ENCODE measurements at regions not wholly inside any gene's neighbourhood (a gene's known extent, or its start where the extent isn't known, plus 50 kb on each side); places are given as distances from the start of the nearest gene placed in this dataset.
"Not testable (repeated sequence)": the region's sequence is repeated elsewhere in the genome, so short reads cannot be mapped to it uniquely, and the experiment has no call there.

DNA sequence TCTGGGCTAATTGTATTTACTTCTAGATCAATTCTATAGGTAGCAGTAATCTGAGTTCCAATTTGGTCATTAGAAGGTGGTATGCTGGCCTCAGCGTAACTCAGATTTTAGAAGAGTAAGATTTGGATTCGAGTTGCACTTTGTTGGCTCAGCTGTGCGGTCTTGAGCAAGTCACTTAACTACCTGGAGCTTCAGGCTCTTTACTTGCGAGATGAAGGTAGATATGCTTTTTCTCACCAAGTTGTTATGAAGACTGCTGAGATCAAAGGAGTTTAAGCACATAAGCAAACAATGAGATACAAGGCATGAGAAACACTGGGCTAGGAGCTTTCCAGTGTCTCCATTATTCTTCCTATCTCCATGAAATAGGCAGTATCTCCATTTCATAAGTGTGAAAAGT is 133.8 kb upstream of the RANBP3L start:
- no peak for DNase-seq

DNA sequence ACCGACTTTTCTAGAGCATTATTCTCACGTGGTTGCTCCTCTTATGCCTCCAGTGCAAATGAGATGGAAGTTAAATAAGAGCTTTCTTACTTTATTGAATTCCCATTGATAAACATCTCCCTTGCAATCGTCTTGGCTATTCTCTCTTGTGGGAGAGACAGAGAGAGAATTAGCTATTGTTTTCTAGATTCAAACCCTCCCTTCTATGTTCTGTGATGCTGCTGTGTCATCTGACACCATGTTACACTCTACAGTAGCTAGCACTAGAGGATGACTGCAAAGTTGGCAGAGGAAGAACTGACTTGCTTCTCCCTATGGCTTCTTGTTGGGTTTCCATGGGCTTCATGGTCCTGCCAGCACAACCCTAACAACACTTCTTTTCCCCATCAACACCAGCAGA is 134.6 kb upstream of the RANBP3L start:
- DNase-seq = no peak

DNA sequence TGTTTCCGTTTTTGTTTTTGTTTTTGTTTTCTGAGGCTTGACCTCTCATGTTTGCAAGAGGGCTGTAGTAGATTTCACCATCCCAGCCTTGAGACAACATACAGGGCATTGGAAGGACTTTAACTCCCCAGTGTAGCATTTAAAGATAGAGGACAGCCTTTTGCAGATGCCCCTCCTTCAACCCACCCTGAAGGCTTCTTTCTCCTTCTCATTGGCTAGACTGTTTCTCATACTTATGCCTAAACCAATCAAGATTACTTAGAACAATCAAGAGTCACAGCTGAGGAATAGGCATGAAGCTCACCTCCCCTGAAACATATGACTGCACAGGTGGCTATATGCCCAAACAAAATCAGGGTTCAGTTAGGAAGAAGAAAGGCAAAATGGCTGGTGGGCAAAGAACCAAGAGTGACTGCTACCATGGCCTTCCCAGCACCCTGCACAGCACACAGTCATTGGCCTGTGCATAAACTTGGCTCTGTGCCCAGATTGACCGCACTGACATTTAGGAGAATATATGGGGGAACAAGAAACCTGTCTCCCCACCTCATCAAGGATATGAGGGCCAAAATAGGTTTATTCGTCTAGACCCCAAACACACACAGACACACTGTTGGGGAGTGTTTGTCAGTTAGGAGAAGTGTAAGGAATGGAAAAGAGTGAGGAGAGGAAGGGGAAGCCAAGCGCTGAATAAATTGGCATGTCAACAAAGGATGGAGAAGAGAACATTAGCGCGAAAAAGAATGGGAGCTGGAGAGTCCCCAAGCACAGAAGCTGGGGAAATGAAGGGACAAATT is 137.3 kb upstream of the RANBP3L start:
- no peak for DNase-seq

DNA sequence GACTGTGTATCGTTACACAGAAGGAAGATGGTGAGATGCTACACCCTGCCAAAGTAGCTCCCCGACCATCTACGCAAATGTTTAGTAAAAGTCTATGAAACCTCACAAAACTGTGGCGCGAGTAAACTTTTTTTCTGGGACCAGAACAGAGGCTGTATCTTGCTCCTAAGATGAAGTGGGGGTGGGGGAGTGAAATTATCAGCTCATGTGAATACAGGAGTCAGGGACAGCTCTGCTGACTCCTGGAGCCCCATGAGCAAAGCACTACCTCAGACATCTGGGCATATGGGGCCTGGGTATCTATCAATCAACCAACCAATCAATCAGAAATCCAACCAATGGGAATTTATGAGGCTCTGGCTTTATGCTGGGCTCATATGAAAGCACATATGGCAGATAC is 138.6 kb upstream of the RANBP3L start:
- DNase-seq = no peak

DNA sequence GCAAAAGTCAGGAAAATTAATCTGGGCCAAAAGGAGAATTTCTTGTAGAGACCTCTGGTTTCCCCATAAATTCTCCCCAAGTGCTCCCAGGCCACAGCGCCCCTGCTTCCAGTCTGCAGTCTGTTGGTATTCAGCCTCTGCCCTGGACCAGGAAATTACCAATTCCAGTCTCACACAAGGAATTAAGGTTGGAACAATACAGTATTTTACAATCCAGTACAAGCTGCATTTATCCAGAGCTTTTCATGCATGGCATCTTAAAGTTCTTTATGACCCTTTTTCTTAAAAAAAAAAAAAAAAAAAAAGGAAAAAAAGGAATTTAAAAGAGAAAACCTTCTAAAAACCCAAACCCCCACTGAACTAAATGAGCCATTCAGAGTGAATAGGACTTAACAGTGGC is 139.6 kb upstream of the RANBP3L start:
- no peak for DNase-seq

DNA sequence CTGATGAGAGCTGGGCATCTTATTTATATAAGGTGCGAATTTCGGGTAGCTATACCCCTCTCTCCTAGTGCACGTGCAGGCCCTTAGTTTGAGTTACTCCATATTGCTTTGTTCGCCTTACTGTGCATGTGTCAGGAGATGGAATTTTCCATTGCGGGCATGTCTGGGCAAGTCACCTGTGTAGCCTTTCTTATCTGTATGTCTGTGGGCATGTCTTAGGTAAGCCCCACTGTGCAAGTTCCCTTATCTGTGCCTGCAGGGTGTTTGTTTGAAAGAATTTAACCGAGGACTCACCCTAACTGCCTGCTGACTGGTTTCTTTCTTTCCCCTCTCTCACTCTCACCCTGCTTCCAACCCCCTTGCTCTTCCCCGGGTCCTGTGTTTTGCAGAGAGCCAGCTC is 140.7 kb upstream of the RANBP3L start:
- no peak for DNase-seq

DNA sequence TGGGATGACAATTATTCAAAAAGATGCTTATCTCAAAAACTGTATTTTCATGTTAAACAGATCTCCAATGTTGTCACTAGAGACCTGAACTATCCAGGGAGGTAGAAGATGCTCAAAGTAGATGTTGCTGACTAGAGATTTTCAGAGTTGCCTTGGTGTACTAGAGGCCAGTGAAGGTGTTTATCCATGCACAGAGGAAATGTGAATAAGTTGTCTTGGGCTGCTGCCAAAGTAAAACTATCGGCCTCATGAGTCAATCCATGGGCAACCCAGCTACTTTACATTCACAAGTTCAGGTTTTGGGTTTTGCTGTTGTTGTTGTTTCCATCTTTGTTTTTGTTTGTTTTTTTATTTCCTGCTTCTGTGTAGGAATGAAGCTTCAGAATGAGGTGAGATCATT is 141.1 kb upstream of the RANBP3L start:
- no peak for DNase-seq

DNA sequence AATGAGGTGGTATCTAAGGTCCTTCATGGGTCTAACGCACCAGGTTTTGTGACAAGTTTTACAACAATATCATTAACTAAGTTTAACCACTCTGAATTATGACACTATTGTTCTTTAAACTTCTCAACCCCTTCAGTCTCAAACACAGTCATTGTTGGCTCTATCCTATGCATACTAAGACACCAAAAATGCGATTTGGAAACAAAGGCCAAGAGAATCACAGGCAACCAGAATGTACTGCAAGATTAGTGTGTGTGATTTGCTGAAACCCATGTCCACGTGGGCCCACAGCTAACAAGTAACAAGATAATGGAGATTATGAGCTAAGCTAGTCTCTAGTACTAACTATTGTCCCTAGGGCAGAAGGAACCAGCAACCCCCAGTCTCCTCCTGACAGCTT is 142.2 kb upstream of the RANBP3L start:
- no peak for DNase-seq

DNA sequence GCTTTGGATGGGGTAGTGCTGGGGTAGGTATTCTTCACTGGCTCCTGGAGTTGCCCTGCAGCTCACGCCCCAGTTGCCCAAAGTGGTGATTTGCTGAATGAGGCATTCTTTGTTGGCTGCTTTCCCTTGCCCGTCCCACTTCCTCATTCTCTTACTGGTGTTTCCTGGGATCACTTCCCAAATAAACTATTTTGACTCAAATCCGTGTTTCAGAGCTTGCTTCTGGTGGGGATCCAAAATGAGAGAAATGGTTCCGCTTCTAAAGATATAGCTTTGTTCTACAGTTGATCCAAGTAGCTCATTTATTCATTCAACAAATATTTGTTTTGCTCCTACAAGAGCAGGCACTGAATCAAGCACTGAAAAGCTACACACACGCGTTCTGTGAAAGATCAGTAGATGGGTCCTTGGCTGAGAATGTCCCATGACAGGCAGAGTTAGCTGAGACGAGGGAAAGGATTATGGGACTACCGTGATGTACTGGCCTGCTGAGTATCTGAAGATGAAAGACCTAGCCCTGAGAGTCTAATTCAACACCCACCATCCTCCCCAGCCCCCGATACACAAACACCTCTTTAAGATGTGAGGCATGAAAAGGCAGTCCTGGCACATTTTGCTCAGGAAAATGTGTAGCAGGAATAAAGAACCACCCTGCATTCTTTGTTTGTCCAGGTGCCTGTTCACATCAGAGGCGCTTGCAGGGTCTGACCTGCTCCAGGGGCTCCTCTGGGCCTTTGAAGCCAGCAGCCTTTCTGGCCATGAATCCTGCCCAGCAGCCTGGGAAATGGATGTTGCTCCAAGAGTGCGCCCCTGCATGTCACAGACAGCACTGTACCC is 143.1 kb upstream of the RANBP3L start:
- no peak for DNase-seq

DNA sequence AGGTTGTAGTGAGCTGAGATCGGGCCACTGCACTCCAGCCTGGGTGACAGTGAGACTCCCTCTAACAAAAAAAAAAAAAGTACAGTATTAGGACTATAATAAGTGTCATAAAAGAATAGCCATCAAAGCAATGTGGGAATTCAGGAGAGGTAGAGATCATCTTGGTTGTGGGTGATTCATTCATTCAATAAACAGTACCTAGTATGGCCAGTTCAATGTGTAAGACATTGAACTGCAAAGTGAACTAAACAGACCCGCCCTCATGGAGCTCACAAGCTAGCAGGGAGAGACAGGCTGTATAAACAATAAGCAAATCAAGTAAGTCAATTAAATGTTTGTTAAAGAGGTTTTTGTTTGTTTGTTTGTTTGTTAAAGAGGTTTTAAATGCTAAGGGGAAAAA is 146.1 kb upstream of the RANBP3L start:
- no peak for DNase-seq

DNA sequence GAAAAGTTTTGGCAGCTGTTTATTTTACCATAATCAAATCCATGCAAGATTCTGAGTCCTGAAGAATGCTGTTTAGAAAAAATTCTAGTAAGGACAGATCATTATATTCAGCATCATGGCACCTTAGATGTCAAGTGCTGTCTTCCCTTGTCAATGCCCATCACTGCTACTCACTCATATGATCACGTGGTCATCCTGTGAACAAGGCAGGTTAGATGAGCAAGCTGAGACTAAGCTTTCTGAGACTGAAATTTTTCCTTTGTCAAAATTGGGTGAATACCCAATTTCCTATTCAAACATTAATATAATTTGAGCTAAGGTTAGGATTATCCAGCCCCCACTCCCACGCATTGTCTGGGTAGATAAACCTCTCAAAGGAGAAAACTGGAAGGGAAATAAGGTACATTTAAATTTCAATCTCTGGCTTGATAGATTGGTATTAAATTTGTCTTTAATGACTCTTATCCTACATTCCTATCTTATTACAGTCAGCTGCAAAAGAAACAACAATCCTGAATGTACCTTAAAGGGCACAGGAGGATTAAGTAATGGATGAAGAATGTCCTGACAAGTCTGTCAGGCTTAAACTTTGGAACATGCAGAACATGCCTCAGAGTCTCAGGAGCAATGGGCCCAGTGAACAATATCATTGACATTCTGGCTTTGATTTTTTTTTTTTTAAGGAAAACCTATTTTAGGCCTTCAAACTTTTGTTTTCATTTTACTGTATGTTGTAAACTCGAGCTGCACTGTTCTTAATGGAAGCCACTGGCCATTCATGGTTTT is 148.7 kb upstream of the RANBP3L start:
- no peak for DNase-seq

DNA sequence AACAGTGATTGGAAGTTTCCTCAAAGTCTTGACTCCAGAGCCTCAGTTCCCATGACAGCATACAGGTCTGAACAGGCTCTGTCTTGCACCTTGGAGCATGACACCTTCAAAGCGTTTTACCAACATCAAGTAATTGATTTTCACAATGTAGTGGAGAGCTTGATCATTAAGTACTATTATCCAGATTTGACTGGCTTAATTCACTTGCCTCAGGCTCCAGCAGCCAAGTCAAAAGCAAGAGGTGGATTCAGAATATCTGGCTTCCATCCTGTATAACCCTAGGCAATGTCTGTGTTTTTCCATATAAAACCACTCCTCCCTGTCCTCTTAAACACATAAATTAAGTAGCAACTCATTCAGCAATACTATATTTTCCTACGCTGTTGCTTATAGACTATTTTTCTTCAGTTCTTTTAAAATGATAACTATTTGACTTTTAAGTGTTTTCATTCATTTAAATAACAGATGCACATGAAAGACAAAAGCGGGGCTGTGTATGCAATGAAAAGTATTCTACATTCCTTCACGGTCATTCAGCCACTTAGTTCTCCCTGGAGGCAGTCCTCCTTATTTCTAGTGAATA is 150.8 kb upstream of the RANBP3L start:
- no peak for DNase-seq

DNA sequence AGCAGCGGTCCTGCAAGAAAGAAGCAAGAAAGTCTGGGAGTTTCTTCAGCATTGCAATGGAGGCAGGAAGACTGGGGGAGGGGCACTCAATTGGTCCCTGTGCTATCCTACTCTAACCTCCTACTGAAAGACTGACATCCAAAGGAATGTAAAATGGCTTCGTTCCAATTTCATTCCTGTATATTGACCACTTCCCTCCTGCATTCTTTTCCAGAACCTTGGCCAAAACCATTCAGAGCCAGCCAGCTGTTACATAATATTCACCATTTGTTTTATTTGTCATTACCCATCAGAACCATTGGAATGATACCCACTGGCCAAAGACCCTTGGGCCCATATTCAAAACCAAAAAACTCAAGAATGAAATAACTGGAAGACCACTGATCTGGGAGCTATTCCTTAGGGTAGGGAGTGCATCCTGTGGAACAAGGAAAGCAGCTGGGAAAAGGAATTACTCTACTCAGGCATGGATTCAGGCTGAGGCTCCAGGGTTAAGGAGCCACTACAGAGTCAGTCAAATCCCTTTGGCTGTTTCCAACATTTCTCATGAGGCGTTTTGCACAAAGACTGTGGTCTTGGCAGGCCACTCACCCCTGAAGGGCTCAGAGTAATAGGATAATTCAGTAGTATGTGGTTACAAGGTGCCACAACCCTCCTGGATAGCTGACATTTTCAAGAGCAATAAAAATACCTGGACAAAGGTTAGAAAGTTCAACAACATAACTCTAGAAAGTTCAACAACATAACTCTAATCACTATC is 148.7 kb upstream of the SLC1A3 start:
- no peak for DNase-seq

DNA sequence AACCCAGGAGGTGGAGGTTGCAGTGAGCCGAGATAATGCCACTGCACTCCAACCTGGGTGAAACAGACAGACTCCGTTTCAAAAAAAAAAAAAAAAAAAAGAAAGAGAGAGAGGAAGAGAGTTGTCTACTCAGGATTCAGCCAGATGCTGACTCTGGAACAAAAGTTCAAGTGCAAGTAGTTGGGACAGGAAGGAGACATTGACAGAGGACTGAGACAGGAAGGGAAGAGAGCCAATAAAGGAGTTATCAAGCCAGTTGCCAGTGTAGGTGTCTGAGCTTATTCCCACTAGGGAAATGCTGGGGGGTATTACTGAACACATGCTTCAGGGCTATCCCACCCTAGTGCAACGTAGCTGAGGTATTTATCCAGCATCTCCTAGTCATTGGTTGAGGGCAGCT is 147.7 kb upstream of the SLC1A3 start:
- no peak for DNase-seq

DNA sequence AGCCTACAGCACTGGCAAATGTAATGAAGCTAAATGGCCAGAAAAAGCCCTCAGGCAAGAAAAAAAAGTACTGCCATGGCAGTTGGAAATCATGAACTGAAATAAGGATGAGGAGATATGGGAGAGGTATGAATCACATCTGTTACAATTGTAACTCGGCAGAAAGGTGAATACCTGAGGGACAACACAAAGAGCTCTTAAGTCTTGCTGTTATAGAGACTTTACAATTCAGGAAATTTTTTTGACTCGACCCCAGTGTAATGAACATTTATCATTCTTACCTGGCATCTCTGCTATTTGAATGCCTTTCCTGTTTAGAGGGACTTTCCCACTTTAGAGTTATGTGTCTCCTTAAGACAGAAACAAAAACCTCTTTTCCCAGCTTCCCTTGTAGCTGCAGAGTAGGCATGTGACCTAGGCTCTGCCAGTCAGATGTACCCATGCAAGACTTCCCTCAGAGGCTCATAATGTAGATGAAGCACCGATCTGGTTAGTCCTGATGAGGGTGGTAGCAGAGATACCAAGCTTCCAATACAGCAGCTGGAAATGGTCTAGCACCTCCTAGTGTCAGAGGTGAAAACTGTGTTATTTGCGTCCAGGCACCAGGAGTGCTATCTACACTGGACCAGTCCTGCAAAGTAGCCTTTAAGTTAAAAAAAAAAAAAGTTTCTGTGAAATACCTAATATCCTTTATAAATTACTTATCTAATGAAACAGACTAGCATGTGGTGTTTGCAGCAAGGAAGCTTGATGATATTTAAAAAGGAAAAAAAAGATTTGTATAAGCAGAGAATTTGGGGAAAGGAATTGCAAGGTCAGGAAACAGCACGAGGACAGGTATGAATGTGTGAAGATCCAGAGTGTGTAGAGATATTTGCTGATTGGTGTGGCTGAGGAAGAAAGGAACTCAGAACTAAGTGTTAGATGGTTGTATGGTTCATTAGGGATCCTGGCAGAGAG is 146.9 kb upstream of the SLC1A3 start:
- DNase-seq = no peak

DNA sequence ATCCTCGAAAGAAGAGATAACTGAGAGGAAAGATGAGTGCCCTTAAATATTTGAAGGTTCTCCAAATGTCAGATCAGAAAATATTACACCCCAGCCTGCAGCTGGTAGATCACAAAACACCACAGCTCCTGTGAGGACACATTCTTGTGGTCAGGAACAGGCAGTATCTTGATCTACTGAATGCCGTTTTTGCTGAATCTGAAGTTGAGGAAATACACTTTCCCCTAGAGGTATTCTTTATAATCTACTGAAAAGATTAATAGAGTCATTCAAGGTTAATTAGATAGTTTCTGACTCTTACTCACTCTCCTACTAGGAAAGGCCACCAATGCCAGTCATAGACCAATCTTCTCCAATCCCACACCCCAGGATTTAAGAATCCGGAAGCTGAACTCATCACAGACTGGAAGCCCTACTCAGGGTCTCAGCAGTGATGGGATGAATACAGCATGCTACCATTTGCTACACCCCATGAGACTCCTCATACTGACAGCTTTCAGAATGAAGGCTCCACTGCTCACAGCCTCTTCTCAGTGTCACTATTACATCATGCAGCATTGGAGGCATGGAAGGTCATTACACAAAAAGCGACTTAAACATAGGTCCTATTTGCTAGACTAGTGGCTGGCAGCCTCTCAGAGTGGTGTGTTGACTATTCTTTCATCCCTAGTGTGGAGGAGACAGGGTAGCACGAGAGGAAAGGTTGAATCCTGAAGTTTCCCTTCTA is 143.9 kb upstream of the SLC1A3 start:
- no peak for DNase-seq

DNA sequence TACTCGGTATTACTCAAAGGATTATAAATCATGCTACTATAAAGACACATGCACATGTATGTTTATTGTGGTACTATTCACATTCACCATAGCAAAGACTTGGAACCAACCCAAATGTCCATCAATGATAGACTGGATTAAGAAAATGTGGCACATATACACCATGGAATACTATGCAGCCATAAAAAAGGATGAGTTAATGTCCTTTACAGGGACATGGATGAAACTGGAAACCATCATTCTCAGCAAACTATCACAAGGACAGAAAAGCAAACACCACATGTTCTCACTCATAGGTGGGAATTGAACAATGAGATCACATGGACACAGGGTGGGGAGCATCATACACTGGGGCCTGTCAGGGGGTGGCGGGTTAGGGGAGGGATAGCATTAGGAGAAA is 130.5 kb upstream of the SLC1A3 start:
- not testable (repeated sequence) for DNase-seq

DNA sequence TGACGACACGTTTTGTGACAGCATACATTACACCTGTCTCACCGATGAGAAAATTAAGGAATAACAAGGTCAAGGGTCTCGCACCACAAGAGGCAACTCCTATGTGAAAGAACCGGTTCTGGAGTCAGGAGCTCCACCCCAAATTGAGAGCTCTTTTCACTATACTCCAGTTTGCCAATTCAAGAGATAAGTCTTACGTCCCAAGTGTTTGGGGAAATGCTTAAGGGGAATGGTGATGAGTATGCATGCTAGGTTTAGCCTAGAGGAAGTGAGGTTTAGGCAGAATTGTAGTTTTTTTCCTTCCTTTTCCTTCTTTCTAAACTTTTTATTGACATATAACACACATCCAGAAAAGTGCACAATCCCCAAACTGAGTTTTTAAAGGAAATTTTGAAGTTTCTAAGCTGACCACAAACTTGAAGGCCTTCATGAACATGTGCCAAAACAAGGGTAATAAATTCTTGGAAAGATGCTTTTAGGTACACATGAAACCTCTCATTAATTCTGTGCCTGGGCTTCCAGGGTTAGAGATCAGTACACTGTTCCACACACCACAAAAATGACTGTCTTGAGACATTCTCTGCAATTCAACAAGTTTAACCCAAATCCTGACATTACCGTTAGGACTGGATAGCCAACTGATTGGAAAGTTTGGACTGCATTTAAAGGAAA is 127.6 kb upstream of the SLC1A3 start:
- no peak for DNase-seq

DNA sequence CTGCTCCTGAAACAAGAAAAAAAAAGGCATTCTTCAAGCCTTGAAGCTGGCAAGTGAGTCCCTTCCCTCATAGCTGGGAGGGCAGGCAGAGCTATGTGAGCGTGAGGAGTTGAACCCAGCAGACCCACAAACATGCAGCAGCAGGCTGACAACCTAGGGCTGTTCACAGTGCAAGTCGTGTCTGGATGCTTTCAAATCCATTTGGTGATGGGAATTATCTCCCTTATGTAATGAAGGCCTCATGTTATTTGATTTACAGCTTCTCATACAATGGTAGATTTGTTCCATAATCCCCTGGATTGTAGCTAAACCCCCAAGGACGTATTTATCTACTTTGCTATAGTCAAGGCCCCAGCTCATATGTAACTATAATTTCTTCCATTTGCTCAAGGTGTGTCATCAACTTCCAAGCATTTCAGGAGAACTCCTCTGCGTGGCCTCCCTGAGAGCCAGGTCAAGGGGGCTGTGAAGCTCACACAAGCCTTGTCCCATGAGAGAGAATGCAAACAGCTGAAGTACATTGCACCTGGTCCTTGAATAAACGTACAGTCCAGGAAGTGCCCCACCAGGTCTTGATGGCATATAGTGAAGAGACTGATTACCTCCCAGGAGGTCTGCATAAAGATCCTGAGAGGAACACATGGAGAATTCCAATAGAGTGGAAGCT is 124.8 kb upstream of the SLC1A3 start:
- DNase-seq = no peak

All from stimulated activated CD4-positive, alpha-beta T cell treated with anti-CD3 and anti-CD28 coated beads, Interleukin-4, amount 100 ng/mL, for 24 hours (primary cell).